ENCODE measurements at regions not wholly inside any gene's neighbourhood (a gene's known extent, or its start where the extent isn't known, plus 50 kb on each side); places are given as distances from the start of the nearest gene placed in this dataset.

DNA sequence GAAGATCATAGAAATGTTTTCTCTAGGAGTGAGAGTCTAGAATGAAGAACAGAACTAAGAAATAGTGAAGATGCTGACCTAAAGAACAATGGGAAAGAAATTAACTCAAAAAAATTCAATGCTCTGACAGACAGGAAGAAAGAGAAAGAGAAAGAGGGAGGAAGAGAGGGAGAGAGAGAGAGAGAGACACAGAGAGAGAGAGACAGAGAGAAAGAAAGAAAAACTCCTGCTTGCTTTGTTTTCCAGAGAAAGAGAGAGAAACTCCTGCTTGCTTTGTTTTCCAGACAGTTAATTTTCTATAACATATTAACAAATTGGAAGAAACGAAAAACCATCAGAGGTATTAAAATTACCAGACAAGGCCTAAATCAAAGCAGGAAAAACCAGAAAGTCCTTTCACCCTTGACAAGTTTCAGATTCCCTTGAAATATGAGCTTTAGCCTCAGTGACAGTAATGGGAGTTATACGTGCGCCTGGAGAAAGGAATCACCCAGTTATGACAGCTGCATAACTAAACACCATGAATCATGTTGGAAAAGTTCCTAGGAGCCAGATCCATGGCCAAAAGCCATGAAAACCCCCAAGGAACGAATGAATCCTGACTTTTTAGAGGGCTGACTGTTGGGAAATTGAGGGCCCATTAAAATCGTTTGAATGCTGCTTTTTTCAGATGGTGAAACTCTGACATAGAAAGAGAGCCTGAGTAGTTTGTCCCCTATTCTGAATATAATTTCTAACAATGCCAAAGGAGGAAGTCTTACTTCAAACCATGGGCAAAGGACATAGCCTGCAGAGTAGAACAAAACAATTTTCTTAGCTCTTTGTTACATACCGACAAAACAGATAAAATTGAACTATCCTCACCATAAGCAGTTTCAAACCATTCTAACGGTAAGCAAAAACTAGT is 228.6 kb upstream of the CHST9 start:
- no peak for TF ChIP-seq CTCF (IDR thresholded peaks at IDR 0.05; ENCODE audit: low read depth, low read length, missing control alignments)
- H3K4me3 ChIP-seq (replicated peaks; ENCODE audit: low read depth, low read length) = no peak overlapping the region
- no peak for DNase-seq (ENCODE audit: extremely low read depth, low read depth)

GRCh38 chr18:27412556-27412955 is 227.4 kb upstream of the CHST9 start:
- no peak overlapping the region for H3K4me3 ChIP-seq (replicated peaks; ENCODE audit: low read depth, low read length)
- no peak for DNase-seq (ENCODE audit: extremely low read depth, low read depth)
- no peak for TF ChIP-seq CTCF (IDR thresholded peaks at IDR 0.05; ENCODE audit: low read depth, low read length, missing control alignments)

GRCh38 chr18:27411911-27412310 is 226.8 kb upstream of the CHST9 start:
- no peak overlapping the region for H3K4me3 ChIP-seq (replicated peaks; ENCODE audit: low read depth, low read length)
- no peak for TF ChIP-seq CTCF (IDR thresholded peaks at IDR 0.05; ENCODE audit: low read depth, low read length, missing control alignments)
- DNase-seq (ENCODE audit: extremely low read depth, low read depth) = no peak

DNA sequence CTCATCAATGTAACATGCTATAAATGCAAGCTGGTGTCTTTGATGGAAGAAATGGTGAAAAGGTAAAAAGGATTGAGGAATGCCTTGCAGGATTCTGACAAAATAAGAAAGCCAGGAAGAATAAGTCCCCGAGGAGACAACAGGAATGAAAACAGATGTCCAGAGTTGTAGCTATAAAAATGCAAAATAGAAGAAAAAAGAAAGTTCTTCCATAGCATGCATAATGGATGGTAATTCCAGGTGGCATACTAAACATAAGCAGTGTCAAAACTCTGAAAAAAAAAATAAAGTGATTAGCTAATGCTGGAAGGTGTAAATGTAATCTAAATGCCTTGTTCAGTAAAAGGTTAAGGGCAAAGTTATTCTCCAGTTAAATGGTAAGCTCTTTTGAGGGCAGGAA is 225.9 kb upstream of the CHST9 start:
- H3K4me3 ChIP-seq (replicated peaks; ENCODE audit: low read depth, low read length) = no peak overlapping the region
- no peak for TF ChIP-seq CTCF (IDR thresholded peaks at IDR 0.05; ENCODE audit: low read depth, low read length, missing control alignments)
- no peak for DNase-seq (ENCODE audit: extremely low read depth, low read depth)

DNA sequence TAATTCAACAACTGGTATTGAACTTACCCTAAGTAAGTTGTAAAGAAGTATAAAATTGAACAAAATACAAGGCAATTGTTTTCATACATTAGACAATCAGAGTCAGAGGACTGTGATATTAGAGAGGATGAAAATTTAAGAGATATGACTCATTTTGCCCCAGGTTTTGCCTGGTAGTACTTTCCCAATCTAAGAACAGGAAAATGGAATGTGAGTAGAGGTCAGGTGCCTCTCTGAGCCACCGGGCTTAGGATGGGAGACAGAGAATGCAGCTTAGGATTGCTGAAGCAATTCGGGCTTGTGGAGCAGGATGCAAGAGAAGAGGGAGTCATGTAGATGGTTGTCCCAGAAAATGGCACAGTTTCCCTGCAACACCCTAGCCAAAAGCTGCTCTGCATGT is 219.7 kb upstream of the CHST9 start:
- no peak for DNase-seq (ENCODE audit: extremely low read depth, low read depth)
- H3K4me3 ChIP-seq (replicated peaks; ENCODE audit: low read depth, low read length) = no peak overlapping the region

GRCh38 chr18:27400001-27400400 is 214.9 kb upstream of the CHST9 start:
- TF ChIP-seq CTCF (IDR thresholded peaks at IDR 0.05; ENCODE audit: low read depth, low read length, missing control alignments) = no peak
- DNase-seq (ENCODE audit: extremely low read depth, low read depth) = no peak

More for the DNA sequence above, 219.7 kb upstream of the CHST9 start:
- no peak for TF ChIP-seq CTCF (IDR thresholded peaks at IDR 0.05; ENCODE audit: low read depth, low read length, missing control alignments)

More at GRCh38 chr18:27400001-27400400, 214.9 kb upstream of the CHST9 start:
- no peak overlapping the region for H3K4me3 ChIP-seq (replicated peaks; ENCODE audit: low read depth, low read length)

Data from HFF-Myc (cell line).